NOMO-1 treated with dmso at 0.1 percent for 144 hours (cell line): ENCODE measurements at regions not wholly inside any gene's neighbourhood (a gene's known extent, or its start where the extent isn't known, plus 50 kb on each side); places are given as distances from the start of the nearest gene placed in this dataset.
"Not testable (repeated sequence)": the region's sequence is repeated elsewhere in the genome, so short reads cannot be mapped to it uniquely, and the experiment has no call there.

Experiments
- DNase-seq: peaks from one replicate; lab custom pipeline; 2025; ENCODE audit not compliant: unreplicated experiment; lab: John Stamatoyannopoulos, UW

GRCh38 chr9:102032614-102033013 is 294.2 kb upstream of the GRIN3A start:
- no peak for DNase-seq

GRCh38 chr9:102000956-102001355 is 262.5 kb upstream of the GRIN3A start:
- DNase-seq: no peak

- no peak for DNase-seq
Measured at GRCh38 chr9:101999441-101999840, 261.0 kb upstream of the GRIN3A start.

GRCh38 chr9:101995231-101995630 is 256.8 kb upstream of the GRIN3A start:
- DNase-seq: no peak

GRCh38 chr9:101993771-101994170 is 255.3 kb upstream of the GRIN3A start:
- no peak for DNase-seq

- no peak for DNase-seq
Measured at GRCh38 chr9:101991926-101992325, 253.5 kb upstream of the GRIN3A start.

GRCh38 chr9:101977614-101978210 is 239.3 kb upstream of the GRIN3A start:
- DNase-seq: no peak

GRCh38 chr9:101970609-101971008 is 232.2 kb upstream of the GRIN3A start:
- no peak for DNase-seq

- DNase-seq: no peak
Measured at GRCh38 chr9:101968392-101968791, 229.9 kb upstream of the GRIN3A start.

- DNase-seq: no peak
Measured at GRCh38 chr9:101966691-101967090, 228.2 kb upstream of the GRIN3A start.

GRCh38 chr9:101957705-101958104 is 219.3 kb upstream of the GRIN3A start:
- no peak for DNase-seq

- no peak for DNase-seq
Measured at GRCh38 chr9:101951598-101951997, 213.2 kb upstream of the GRIN3A start.

- no peak for DNase-seq
Measured at GRCh38 chr9:101931756-101932155, 193.3 kb upstream of the GRIN3A start.

- DNase-seq: no peak
Measured at GRCh38 chr9:101930783-101931182, 192.3 kb upstream of the GRIN3A start.

GRCh38 chr9:101925498-101925897 is 187.1 kb upstream of the GRIN3A start:
- DNase-seq: no peak

- no peak for DNase-seq
Measured at GRCh38 chr9:101923451-101923850, 185.0 kb upstream of the GRIN3A start.

GRCh38 chr9:101916948-101917347 is 178.5 kb upstream of the GRIN3A start:
- DNase-seq: not testable (repeated sequence)

GRCh38 chr9:101915482-101915881 is 177.0 kb upstream of the GRIN3A start:
- no peak for DNase-seq

- no peak for DNase-seq
Measured at GRCh38 chr9:101912698-101913097, 174.3 kb upstream of the GRIN3A start.

- no peak for DNase-seq
Measured at GRCh38 chr9:101907466-101907865, 169.0 kb upstream of the GRIN3A start.

GRCh38 chr9:101904845-101905244 is 166.4 kb upstream of the GRIN3A start:
- DNase-seq: no peak

- DNase-seq: no peak
Measured at GRCh38 chr9:101902051-101902450, 163.6 kb upstream of the GRIN3A start.

GRCh38 chr9:101897196-101897595 is 158.7 kb upstream of the GRIN3A start:
- DNase-seq: no peak
